Heart right ventricle (tissue), 16 donors: ENCODE measurements at regions not wholly inside any gene's neighbourhood (a gene's known extent, or its start where the extent isn't known, plus 50 kb on each side); places are given as distances from the start of the nearest gene placed in this dataset.
"Not testable (repeated sequence)": the region's sequence is repeated elsewhere in the genome, so short reads cannot be mapped to it uniquely, and the experiment has no call there.

Experiments used
- ATAC-seq, 8 donors: fragments of 200-7000 bp; cut with Tn5 transposase; one replicate each; pipeline ENCODE4 v1.9.1; 2020; ENCODE audit warnings: mild to moderate bottlenecking in 8 of 8, moderate library complexity in 8 of 8, moderate number of reproducible peaks in 1 of 8
- DNase-seq, 2 donors: peaks; one replicate each; pipeline ENCODE4 v3.0.0-alpha.2; 2020
- H3K27ac ChIP-seq, 10 donors: fragments of 200-600 bp; sonication (generic) in 2 of 10; one replicate each; pipeline versions ENCODE4 v1.5.0 to v1.8.0; 2020 to 2022; ENCODE audit warnings: mild to moderate bottlenecking in 3 of 10
- H3K27me3 ChIP-seq, 7 donors: fragments of 200-600 bp; one replicate each; pipeline ENCODE4 v1.8.0; 2021 to 2022; ENCODE audit warnings: mild to moderate bottlenecking in 2 of 7
- H3K36me3 ChIP-seq, 9 donors: fragments of 200-600 bp; sonication (generic) in 1 of 9; one replicate each; pipeline versions ENCODE4 v1.5.0 to v1.8.0; 2020 to 2022; ENCODE audit warnings: mild to moderate bottlenecking in 2 of 9
- H3K4me1 ChIP-seq, 9 donors: fragments of 200-600 bp; sonication (generic) in 1 of 9; one replicate each; pipeline versions ENCODE4 v1.5.0 to v1.8.0; 2020 to 2022; ENCODE audit warnings: mild to moderate bottlenecking in 4 of 9
- H3K4me3 ChIP-seq, 10 donors: fragments of 200-600 bp; sonication (generic) in 2 of 10; one replicate each; pipeline versions ENCODE4 v1.5.0 to v1.8.0; 2020 to 2022; ENCODE audit warnings: mild to moderate bottlenecking in 7 of 10, moderate library complexity in 2 of 10
- H3K9me3 ChIP-seq, 11 donors: fragments of 200-600 bp in 10 of 11; sonication (generic) in 2 of 11; one replicate each; pipeline versions ENCODE4 v1.5.0 to v1.8.0; 2013 to 2022; ENCODE audit warnings: mild to moderate bottlenecking in 2 of 11, control low read depth in 1 of 11, moderate library complexity in 1 of 11
- WGBS, 2 donors: extraction: QIAGEN DNeasy Blood & Tissue Kit; methylation state at CpG; one replicate each; pipeline ENCODE4 v1.1.7; 2013; ENCODE audit warnings: inconsistent platforms in 1 of 2; 5-methylcytosine and 5-hydroxymethylcytosine counted together
- intact Hi-C, 10 donors: fragments of 100-400 bp; cut with DNase I; formaldehyde crosslinking; loops; one replicate each; pipeline versions ENCODE4 v1.11.1 to v1.14.2; 2022
- TF ChIP-seq, protein P1 (sequence below), 9 donors: fragments of 200-600 bp; sonication (generic) in 2 of 9; IDR thresholded peaks; one replicate each; pipeline versions ENCODE4 v1.5.0 to v1.8.0; 2021 to 2022; ENCODE audit warnings: antibody characterized with exemption in 9 of 9, mild to moderate bottlenecking in 5 of 9, moderate library complexity in 1 of 9
- donor health status: Arrhythmogenic right ventricular cardiomyopathy.
- donor health status: ischemic (EF 13 %, LVEDD 7.1; RV severe dilation, severe dysfunction).
- donor health status: healthy with polysubstance abuse.
- donor health status: DM: no; HTN: yes; CAD: no.
- donor health status: DM: no; HTN: no; CAD: no.
- donor health status: ischemic (EF 25% LVEDD 6.9; RV normal size, moderate dysfunction).
- donor health status: ischemic (EF 25% LVEDD 5.7; RV mildly dilated, moderate dysfunction).
- donor health status: healthy.
- donor health status: DM: yes; HTN: yes; CAD: no.
- donor health status: Ischemic cardiomyopathy.
- donor health status: ischemic (EF 35%, LVEDD 5.7; RV mildly dilated, moderate dysfunction).
- donor health status: nonischemic (EF 11% LVEDD 7.7; RV severe dilation, severe dysfunction).
- donor health status: DM: yes; HTN: yes; CAD: no.
- donor health status: PGD.
- donor health status: ischemic (EF 29% LVEDD 5.4; RV normal size, mild dysfunction).
- donor health status: nonischemic (EF 23%, LVEDD 6.1; RV moderate dilation, normal function).

DNA sequence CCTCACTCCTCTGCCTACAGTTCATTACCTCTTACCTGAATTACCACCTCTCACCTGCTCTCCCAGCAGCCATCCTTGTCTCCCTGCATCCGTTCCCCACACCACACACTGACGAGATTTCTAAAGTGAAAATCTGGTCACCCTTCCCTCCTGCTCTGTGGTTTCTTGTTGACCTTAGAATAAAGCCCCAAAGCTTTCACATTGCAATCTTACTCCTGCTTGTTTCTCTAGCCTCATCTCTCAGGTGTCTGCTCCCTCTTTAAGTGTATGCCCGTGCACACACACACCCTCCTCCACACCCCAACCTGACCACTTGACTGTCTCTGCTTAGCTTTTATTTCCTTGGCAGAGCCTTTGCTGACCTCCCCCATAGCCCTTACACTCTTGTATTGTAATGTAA is 122.0 kb upstream of the SKOR2 start:
- TF ChIP-seq, protein P1, sequence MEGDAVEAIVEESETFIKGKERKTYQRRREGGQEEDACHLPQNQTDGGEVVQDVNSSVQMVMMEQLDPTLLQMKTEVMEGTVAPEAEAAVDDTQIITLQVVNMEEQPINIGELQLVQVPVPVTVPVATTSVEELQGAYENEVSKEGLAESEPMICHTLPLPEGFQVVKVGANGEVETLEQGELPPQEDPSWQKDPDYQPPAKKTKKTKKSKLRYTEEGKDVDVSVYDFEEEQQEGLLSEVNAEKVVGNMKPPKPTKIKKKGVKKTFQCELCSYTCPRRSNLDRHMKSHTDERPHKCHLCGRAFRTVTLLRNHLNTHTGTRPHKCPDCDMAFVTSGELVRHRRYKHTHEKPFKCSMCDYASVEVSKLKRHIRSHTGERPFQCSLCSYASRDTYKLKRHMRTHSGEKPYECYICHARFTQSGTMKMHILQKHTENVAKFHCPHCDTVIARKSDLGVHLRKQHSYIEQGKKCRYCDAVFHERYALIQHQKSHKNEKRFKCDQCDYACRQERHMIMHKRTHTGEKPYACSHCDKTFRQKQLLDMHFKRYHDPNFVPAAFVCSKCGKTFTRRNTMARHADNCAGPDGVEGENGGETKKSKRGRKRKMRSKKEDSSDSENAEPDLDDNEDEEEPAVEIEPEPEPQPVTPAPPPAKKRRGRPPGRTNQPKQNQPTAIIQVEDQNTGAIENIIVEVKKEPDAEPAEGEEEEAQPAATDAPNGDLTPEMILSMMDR (IDR thresholded peaks at IDR 0.05) = no peak
- H3K27me3 ChIP-seq = peaks cover 0 to 33% (median 5%) of the 10 kb centered on the region in 7 donors
- H3K9me3 ChIP-seq = no peaks in the 10 kb centered on the region
- H3K36me3 ChIP-seq = no peaks in the 10 kb centered on the region
- intact Hi-C loops = no loop called here
- 63 to 80% methylated on average over 3 of the region's 3 CpGs for WGBS, 2 donors
- no peak for ATAC-seq
- no peak for DNase-seq
- no peaks in the 10 kb centered on the region for H3K4me1 ChIP-seq
- no peak overlapping the region for H3K4me3 ChIP-seq
- no peak overlapping the region for H3K27ac ChIP-seq

DNA sequence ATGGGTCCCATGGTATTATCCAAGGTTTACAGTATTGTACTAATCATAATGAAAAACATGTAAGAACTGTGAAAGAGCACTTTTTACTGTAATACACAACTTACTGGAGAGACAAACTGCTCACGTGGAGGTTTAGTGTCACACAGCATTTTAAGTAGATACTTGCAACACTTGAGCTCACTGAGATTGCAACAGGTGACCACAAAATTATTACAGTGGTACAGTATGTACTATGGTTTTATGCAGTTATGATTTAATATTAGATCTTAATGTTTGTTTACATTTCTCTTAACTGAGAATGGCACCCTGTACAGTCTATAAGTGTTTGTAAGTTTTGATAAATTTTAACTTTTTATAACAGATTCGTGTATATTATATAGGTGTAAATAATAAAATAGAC is 118.6 kb upstream of the SKOR2 start:
- WGBS, 2 donors = 61 to 64% methylated on average over 2 of the region's 2 CpGs
- H3K4me3 ChIP-seq = no peak overlapping the region
- intact Hi-C loops = no loop called here
- peaks cover 0 to 24% (median 0%) of the 10 kb centered on the region in 11 donors for H3K9me3 ChIP-seq
- ATAC-seq (no peak), DNase-seq (no peak)
- no peaks in the 10 kb centered on the region for H3K4me1 ChIP-seq
- no peak overlapping the region for H3K27ac ChIP-seq
- H3K36me3 ChIP-seq = no peaks in the 10 kb centered on the region
- TF ChIP-seq, protein P1 (IDR thresholded peaks at IDR 0.05) = no peak
- peaks cover 0 to 22% (median 3%) of the 10 kb centered on the region in 7 donors for H3K27me3 ChIP-seq

DNA sequence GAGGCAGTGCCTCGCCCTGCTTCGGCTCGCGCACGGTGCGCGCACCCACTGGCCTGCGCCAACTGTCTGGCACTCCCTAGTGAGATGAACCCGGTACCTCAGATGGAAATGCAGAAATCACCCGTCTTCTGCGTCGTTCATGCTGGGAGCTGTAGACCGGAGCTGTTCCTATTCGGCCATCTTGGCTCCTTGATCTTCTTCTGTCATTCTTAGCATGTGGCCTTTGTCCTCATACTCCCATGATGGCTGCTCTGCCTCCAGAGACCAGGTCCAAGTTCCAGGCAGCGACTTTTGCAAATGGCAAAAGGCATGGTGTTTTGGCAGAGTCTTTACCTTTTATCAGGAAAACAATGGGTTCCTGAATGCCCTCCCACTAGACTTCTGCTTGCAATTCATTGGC is 102.6 kb upstream of the SKOR2 start:
- DNase-seq, H3K4me3 ChIP-seq, H3K36me3 ChIP-seq, H3K27me3 ChIP-seq, H3K4me1 ChIP-seq, ATAC-seq, H3K27ac ChIP-seq, intact Hi-C loops: not testable (repeated sequence)
- H3K9me3 ChIP-seq = peaks cover 0 to 15% (median 0%) of the 10 kb centered on the region in 11 donors
- WGBS, 2 donors = 86 to 89% methylated on average over 13 to 15 of the region's 15 CpGs

DNA sequence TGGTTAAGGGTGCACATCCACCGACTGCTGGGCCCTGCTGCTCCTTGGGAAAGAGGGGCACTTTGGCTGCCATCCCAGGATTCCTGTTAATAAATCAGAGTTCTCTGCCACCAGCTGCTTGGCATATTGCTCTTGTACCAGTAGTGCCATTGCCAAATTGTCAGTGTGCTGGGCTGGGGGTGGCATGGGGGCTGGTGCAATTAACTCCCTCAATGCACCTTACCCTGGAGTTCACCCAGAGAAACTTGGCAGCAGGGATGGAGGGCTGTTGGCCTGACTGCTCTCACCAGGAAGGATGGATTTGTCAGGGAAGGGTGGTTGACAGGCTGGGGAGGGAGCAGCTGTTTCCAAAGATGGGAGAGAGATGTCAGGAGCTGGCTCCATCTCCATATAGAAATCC is 94.6 kb upstream of the SKOR2 start:
- Histone ChIP-seq H3K9me3 (no peaks in the 10 kb centered on the region), H3K27me3 (peaks cover 0 to 5% (median 0%) of the 10 kb centered on the region in 7 donors), H3K27ac (no peak overlapping the region), H3K4me1 (no peaks in the 10 kb centered on the region), H3K4me3 (no peak overlapping the region), H3K36me3 (no peaks in the 10 kb centered on the region)
- intact Hi-C loops = no loop called here
- no peak for DNase-seq
- WGBS, 2 donors = 73 to 76% methylated on average over 1 of the region's 1 CpG
- TF ChIP-seq, protein P1 (IDR thresholded peaks at IDR 0.05) = no peak
- ATAC-seq = no peak

DNA sequence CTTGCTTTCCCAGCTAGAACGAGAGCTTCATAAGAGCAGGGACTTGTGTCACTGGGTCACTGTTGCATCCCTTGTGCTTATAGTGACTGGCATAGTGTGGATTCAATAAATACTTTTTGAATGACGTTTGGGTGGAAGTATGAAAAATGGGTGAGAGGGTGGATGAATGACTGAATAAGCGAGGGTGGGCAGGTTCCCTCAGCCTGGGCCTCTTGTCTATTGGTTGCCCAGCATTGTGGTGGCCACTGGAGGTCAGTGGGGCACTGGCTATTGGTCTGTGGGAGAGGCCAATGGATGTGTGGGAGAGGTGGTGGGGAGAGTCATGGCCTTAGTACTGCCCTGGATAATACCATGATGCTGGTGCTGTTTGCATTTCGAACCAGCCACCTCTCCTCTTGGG is 93.8 kb upstream of the SKOR2 start:
- 69 to 73% methylated on average over 4 of the region's 4 CpGs for WGBS, 2 donors
- Histone ChIP-seq H3K4me1 (no peaks in the 10 kb centered on the region), H3K27ac (no peak overlapping the region), H3K9me3 (no peaks in the 10 kb centered on the region), H3K36me3 (no peaks in the 10 kb centered on the region), H3K27me3 (peaks cover 0 to 5% (median 0%) of the 10 kb centered on the region in 7 donors), H3K4me3 (no peak overlapping the region)
- ATAC-seq (no peak), DNase-seq (no peak)
- TF ChIP-seq, protein P1 (IDR thresholded peaks at IDR 0.05) = peak in 2 of 9 donors; percentile 12 to 13
- intact Hi-C loops = no loop called here
